Mesendoderm (in vitro differentiated cells): ENCODE measurements at regions not wholly inside any gene's neighbourhood (a gene's known extent, or its start where the extent isn't known, plus 50 kb on each side); places are given as distances from the start of the nearest gene placed in this dataset.
A peak's percentile ranks its signal among the peaks of the same experiment; 100 is the strongest.

Experiments used
- DNase-seq: peaks from one replicate; pipeline ENCODE4 v3.0.0; 2013
- H2AK5ac ChIP-seq: 2 replicates; pipeline ENCODE4 v1.6.1; 2013; ENCODE audit warnings: low read length, inconsistent platforms
- H2BK120ac ChIP-seq: 2 replicates; pipeline ENCODE4 v1.6.1; 2013; ENCODE audit warnings: low read depth, mild to moderate bottlenecking, low read length, moderate library complexity, mixed read lengths
- H2BK15ac ChIP-seq: replicated peaks from 2 replicates; pipeline ENCODE4 v1.6.1; 2013; ENCODE audit warnings: low read depth, mild to moderate bottlenecking, moderate library complexity
- H2BK5ac ChIP-seq: 2 replicates; pipeline ENCODE4 v1.6.1; 2013; ENCODE audit warnings: low read length, inconsistent platforms
- H3K18ac ChIP-seq: 2 replicates; pipeline ENCODE4 v1.6.1; 2013; ENCODE audit warnings: mild to moderate bottlenecking, low read length, mixed read lengths
- H3K23ac ChIP-seq: one replicate; pipeline ENCODE4 v1.6.1; 2013; ENCODE audit warnings: low read length
- H3K27ac ChIP-seq: 2 replicates; pipeline ENCODE4 v1.5.1; 2013; ENCODE audit warnings: low read depth, mild to moderate bottlenecking, inconsistent platforms, low read length, moderate library complexity
- H3K27me3 ChIP-seq: 2 replicates; pipeline ENCODE4 v1.6.1; 2013; ENCODE audit warnings: low read length, control low read depth, mild to moderate bottlenecking, inconsistent platforms; ENCODE audit not compliant: insufficient read depth, poor library complexity
- H3K36me3 ChIP-seq: 2 replicates; pipeline ENCODE4 v1.6.1; 2013; ENCODE audit warnings: low read length, inconsistent platforms; ENCODE audit not compliant: control insufficient read depth, insufficient read depth
- H3K4ac ChIP-seq: one replicate; pipeline ENCODE4 v1.6.1; 2013; ENCODE audit warnings: low read depth, mild to moderate bottlenecking, low read length, moderate library complexity
- H3K4me1 ChIP-seq: 2 replicates; pipeline ENCODE4 v1.6.1; 2013; ENCODE audit warnings: low read depth, low read length, inconsistent platforms; ENCODE audit not compliant: control insufficient read depth
- H3K4me2 ChIP-seq: 2 replicates; pipeline ENCODE4 v1.6.1; 2013; ENCODE audit warnings: low read length
- H3K4me3 ChIP-seq: 2 replicates; pipeline ENCODE4 v1.5.1; 2013; ENCODE audit warnings: mild to moderate bottlenecking, low read length
- H3K56ac ChIP-seq: one replicate; pipeline ENCODE4 v1.6.1; 2013; ENCODE audit warnings: low read length
- H3K79me1 ChIP-seq: 2 replicates; pipeline ENCODE4 v1.6.1; 2013; ENCODE audit warnings: low read length, inconsistent platforms
- H3K79me2 ChIP-seq: 2 replicates; pipeline ENCODE4 v1.6.1; 2013; ENCODE audit warnings: mild to moderate bottlenecking, low read length; ENCODE audit not compliant: control insufficient read depth, insufficient read depth
- H3K9ac ChIP-seq: 2 replicates; pipeline ENCODE4 v1.6.1; 2013; ENCODE audit warnings: low read length, inconsistent platforms
- H4K5ac ChIP-seq: one replicate; pipeline ENCODE4 v1.6.1; 2013; ENCODE audit warnings: low read length
- H4K8ac ChIP-seq: one replicate; pipeline ENCODE4 v1.6.1; 2013; ENCODE audit warnings: low read depth, mild to moderate bottlenecking, control low read depth, low read length, moderate library complexity
- WGBS: extraction: QIAGEN DNeasy Blood & Tissue Kit; methylation state at CpG from one replicate; pipeline ENCODE4 v1.1.7; 2013; ENCODE audit warnings: low lambda C conversion rate, missing lambda C conversion rate; ENCODE audit not compliant: insufficient coverage; ENCODE audit errors: extremely low coverage; 5-methylcytosine and 5-hydroxymethylcytosine counted together

GRCh38 chr10:126843299-126843934 lies 61.8 kb upstream of the DOCK1 start:
- H4K8ac ChIP-seq, result no peak overlapping the region
- no peak for DNase-seq
- no peaks in the 10 kb centered on the region for H3K27me3 ChIP-seq
- peak overlapping the region; percentile 44 for H3K18ac ChIP-seq
- H2AK5ac ChIP-seq, result no peak overlapping the region
- H3K4me2 ChIP-seq, result no peak overlapping the region
- no peaks in the 10 kb centered on the region for H3K79me1 ChIP-seq
- H3K79me2 ChIP-seq, result no peaks in the 10 kb centered on the region
- H3K36me3 ChIP-seq, result no peaks in the 10 kb centered on the region
- H3K4me3 ChIP-seq, result no peak overlapping the region
- no peak overlapping the region for H4K5ac ChIP-seq
- H3K9ac ChIP-seq, result no peak overlapping the region
- no peak overlapping the region for H2BK15ac ChIP-seq
- H2BK120ac ChIP-seq, result no peak overlapping the region
- no peak overlapping the region for H3K27ac ChIP-seq
- H3K4me1 ChIP-seq, result peaks cover 2% of the 10 kb centered on the region
- H3K4ac ChIP-seq, result no peak overlapping the region
- H3K56ac ChIP-seq, result no peak overlapping the region
- no CpG with 5 or more reads among the region's 8 CpGs for WGBS
- H3K23ac ChIP-seq, result no peak overlapping the region
- H2BK5ac ChIP-seq, result no peak overlapping the region

DNA sequence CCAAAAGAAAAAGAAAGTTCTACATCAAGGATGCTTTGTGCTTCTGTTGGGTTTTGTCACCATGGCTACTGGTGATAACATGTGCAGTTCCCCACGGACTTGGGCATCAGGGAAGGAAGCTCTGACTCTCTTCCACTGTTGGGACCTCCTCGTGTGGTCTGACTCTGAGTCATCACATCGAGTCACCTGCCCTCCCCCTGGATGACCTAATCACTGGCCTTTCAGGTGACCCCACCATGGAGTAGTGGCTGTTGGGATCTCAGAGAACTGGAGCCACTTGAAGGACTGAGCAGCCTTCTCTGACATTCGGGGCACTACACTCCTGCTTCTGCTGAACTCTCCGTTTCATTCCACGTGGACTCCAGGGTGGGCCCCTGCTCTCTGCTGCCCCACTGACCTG lies 60.8 kb upstream of the DOCK1 start:
- no peak overlapping the region for H3K18ac ChIP-seq
- no CpG with 5 or more reads among the region's 6 CpGs for WGBS
- H3K23ac ChIP-seq, result no peak overlapping the region
- no peak overlapping the region for H3K4me3 ChIP-seq
- H3K36me3 ChIP-seq, result no peaks in the 10 kb centered on the region
- peak; percentile 80 for DNase-seq
- no peak overlapping the region for H4K8ac ChIP-seq
- H3K79me2 ChIP-seq, result no peaks in the 10 kb centered on the region
- no peak overlapping the region for H2AK5ac ChIP-seq
- H3K79me1 ChIP-seq, result no peaks in the 10 kb centered on the region
- H4K5ac ChIP-seq, result no peak overlapping the region
- no peaks in the 10 kb centered on the region for H3K4me1 ChIP-seq
- no peak overlapping the region for H2BK120ac ChIP-seq
- no peak overlapping the region for H3K4ac ChIP-seq
- no peaks in the 10 kb centered on the region for H3K27me3 ChIP-seq
- H3K4me2 ChIP-seq, result no peak overlapping the region
- H3K27ac ChIP-seq, result no peak overlapping the region
- H2BK15ac ChIP-seq, result no peak overlapping the region
- H3K9ac ChIP-seq, result no peak overlapping the region
- H2BK5ac ChIP-seq, result no peak overlapping the region
- no peak overlapping the region for H3K56ac ChIP-seq

GRCh38 chr10:126846469-126846868 lies 58.8 kb upstream of the DOCK1 start:
- no peak overlapping the region for H3K4ac ChIP-seq
- no peak overlapping the region for H4K8ac ChIP-seq
- no peaks in the 10 kb centered on the region for H3K79me2 ChIP-seq
- no peak overlapping the region for H3K18ac ChIP-seq
- no peak overlapping the region for H2AK5ac ChIP-seq
- no peaks in the 10 kb centered on the region for H3K79me1 ChIP-seq
- no peak overlapping the region for H4K5ac ChIP-seq
- H3K27me3 ChIP-seq, result no peaks in the 10 kb centered on the region
- no peaks in the 10 kb centered on the region for H3K36me3 ChIP-seq
- no peaks in the 10 kb centered on the region for H3K4me1 ChIP-seq
- no CpG with 5 or more reads among the region's 9 CpGs for WGBS
- H2BK5ac ChIP-seq, result no peak overlapping the region
- H3K4me2 ChIP-seq, result no peak overlapping the region
- H2BK120ac ChIP-seq, result no peak overlapping the region
- H3K23ac ChIP-seq, result no peak overlapping the region
- no peak overlapping the region for H2BK15ac ChIP-seq
- H3K56ac ChIP-seq, result no peak overlapping the region
- no peak for DNase-seq
- no peak overlapping the region for H3K9ac ChIP-seq
- no peak overlapping the region for H3K27ac ChIP-seq
- H3K4me3 ChIP-seq, result no peak overlapping the region

- no peaks in the 10 kb centered on the region for H3K27me3 ChIP-seq
- H4K5ac ChIP-seq, result no peak overlapping the region
- H2BK15ac ChIP-seq, result no peak overlapping the region
- no peaks in the 10 kb centered on the region for H3K4me1 ChIP-seq
- H3K79me1 ChIP-seq, result no peaks in the 10 kb centered on the region
- H2AK5ac ChIP-seq, result no peak overlapping the region
- no peaks in the 10 kb centered on the region for H3K79me2 ChIP-seq
- DNase-seq, result peak; percentile 9
- no peak overlapping the region for H3K18ac ChIP-seq
- no peak overlapping the region for H3K4me3 ChIP-seq
- no peak overlapping the region for H3K4ac ChIP-seq
- no CpG with 5 or more reads among the region's 2 CpGs for WGBS
- no peak overlapping the region for H4K8ac ChIP-seq
- H3K36me3 ChIP-seq, result no peaks in the 10 kb centered on the region
- no peak overlapping the region for H2BK120ac ChIP-seq
- H3K56ac ChIP-seq, result no peak overlapping the region
- H3K23ac ChIP-seq, result no peak overlapping the region
- H3K27ac ChIP-seq, result no peak overlapping the region
- no peak overlapping the region for H3K4me2 ChIP-seq
- no peak overlapping the region for H3K9ac ChIP-seq
- H2BK5ac ChIP-seq, result no peak overlapping the region
Measured at GRCh38 chr10:126846959-126847358, 58.3 kb upstream of the DOCK1 start.

DNA sequence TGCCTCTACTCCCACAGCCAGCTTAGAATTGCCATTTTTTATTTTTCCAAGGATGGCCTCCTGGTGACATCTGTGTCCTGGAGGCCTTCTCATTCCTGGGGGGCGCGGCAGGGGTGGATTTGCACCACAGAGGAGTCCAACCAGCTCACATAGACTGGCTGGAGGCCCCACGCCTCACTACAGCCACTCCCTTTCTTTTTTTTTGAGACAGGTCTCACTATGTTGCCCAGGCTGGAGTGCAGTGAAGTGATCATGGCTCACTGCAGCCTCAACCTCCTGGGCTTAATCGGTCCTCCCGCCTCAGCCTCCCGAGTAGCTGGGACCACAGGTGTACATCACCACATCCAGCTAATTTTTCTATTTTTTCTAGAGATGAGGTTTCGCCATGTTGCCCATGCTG lies 57.6 kb upstream of the DOCK1 start:
- Histone ChIP-seq H3K4ac (no peak overlapping the region), H4K8ac (no peak overlapping the region), H2BK120ac (no peak overlapping the region), H2BK15ac (no peak overlapping the region), H3K36me3 (no peaks in the 10 kb centered on the region), H3K18ac (no peak overlapping the region), H2AK5ac (no peak overlapping the region), H3K4me2 (no peak overlapping the region), H3K4me3 (no peak overlapping the region), H3K79me1 (no peaks in the 10 kb centered on the region), H3K56ac (no peak overlapping the region), H3K23ac (no peak overlapping the region), H3K27me3 (no peaks in the 10 kb centered on the region), H3K79me2 (no peaks in the 10 kb centered on the region), H4K5ac (no peak overlapping the region), H3K27ac (no peak overlapping the region), H2BK5ac (no peak overlapping the region), H3K9ac (no peak overlapping the region), H3K4me1 (no peaks in the 10 kb centered on the region)
- DNase-seq, result no peak
- WGBS, result no CpG with 5 or more reads among the region's 7 CpGs

- no peak overlapping the region for H2BK120ac ChIP-seq
- H3K18ac ChIP-seq, result no peak overlapping the region
- H3K4me3 ChIP-seq, result no peak overlapping the region
- no peaks in the 10 kb centered on the region for H3K79me1 ChIP-seq
- no peaks in the 10 kb centered on the region for H3K27me3 ChIP-seq
- H2BK15ac ChIP-seq, result no peak overlapping the region
- H2BK5ac ChIP-seq, result no peak overlapping the region
- H3K4ac ChIP-seq, result no peak overlapping the region
- no peak for DNase-seq
- H3K9ac ChIP-seq, result no peak overlapping the region
- H3K23ac ChIP-seq, result no peak overlapping the region
- H3K4me2 ChIP-seq, result no peak overlapping the region
- H3K4me1 ChIP-seq, result no peaks in the 10 kb centered on the region
- WGBS, result no CpG with 5 or more reads among the region's 3 CpGs
- H4K5ac ChIP-seq, result no peak overlapping the region
- H2AK5ac ChIP-seq, result no peak overlapping the region
- no peaks in the 10 kb centered on the region for H3K79me2 ChIP-seq
- H3K36me3 ChIP-seq, result no peaks in the 10 kb centered on the region
- no peak overlapping the region for H3K56ac ChIP-seq
- no peak overlapping the region for H3K27ac ChIP-seq
- no peak overlapping the region for H4K8ac ChIP-seq
Measured at GRCh38 chr10:126849646-126850045, 55.6 kb upstream of the DOCK1 start.
